ENCODE measurements at regions not wholly inside any gene's neighbourhood (a gene's known extent, or its start where the extent isn't known, plus 50 kb on each side); places are given as distances from the start of the nearest gene placed in this dataset.

- Histone ChIP-seq H3K27me3 (no peaks in the 10 kb centered on the region), H3K36me3 (replicated peaks in 1 of 2) (no peaks in the 10 kb centered on the region), H3K4me3 (no peak overlapping the region), H3K4me1 (replicated peaks in 1 of 2) (no peaks in the 10 kb centered on the region), H3K9me3 (replicated peaks in 1 of 3) (no peaks in the 10 kb centered on the region), H3K27ac (no peak overlapping the region)
- WGBS, 4 donors: 64 to 85% (median 76%) methylated on average over 2 to 8 of the region's 8 CpGs
- no peak for TF ChIP-seq CTCF (IDR thresholded peaks at IDR 0.05)
- TF ChIP-seq POLR2A (IDR thresholded peaks at IDR 0.05): no peak
- DNase-seq: peak in 4 of 7 donors; percentile 1 to 27 (median 4)
- intact Hi-C loops (cut with DNase I): no loop called here
Measured at GRCh38 chr22:49202226-49202625, 625.4 kb downstream of the BRD1 start.

- peak in 5 of 7 donors; percentile 0 to 14 (median 9) for DNase-seq
- TF ChIP-seq POLR2A (IDR thresholded peaks at IDR 0.05): no peak
- TF ChIP-seq CTCF (IDR thresholded peaks at IDR 0.05): no peak
- Histone ChIP-seq H3K27me3 (no peaks in the 10 kb centered on the region), H3K36me3 (replicated peaks in 1 of 2) (no peaks in the 10 kb centered on the region), H3K27ac (no peak overlapping the region), H3K4me3 (no peak overlapping the region), H3K4me1 (replicated peaks in 1 of 2) (no peaks in the 10 kb centered on the region), H3K9me3 (replicated peaks in 1 of 3) (no peaks in the 10 kb centered on the region)
- intact Hi-C loops (cut with DNase I): no loop called here
- WGBS, 4 donors: 74 to 84% (median 80%) methylated on average over 20 to 22 of the region's 22 CpGs
Measured at GRCh38 chr22:49201046-49201970, 626.4 kb downstream of the BRD1 start.

- DNase-seq: peak in 1 of 7 donors; percentile 1
Measured at GRCh38 chr22:49199224-49199623, 628.4 kb downstream of the BRD1 start.

GRCh38 chr22:49198705-49199084 is 629.0 kb downstream of the BRD1 start:
- intact Hi-C loops (cut with DNase I): no loop called here
- Histone ChIP-seq H3K9me3 (replicated peaks in 1 of 3) (no peaks in the 10 kb centered on the region), H3K27ac (no peak overlapping the region), H3K4me1 (replicated peaks in 1 of 2) (no peaks in the 10 kb centered on the region), H3K27me3 (no peaks in the 10 kb centered on the region), H3K36me3 (replicated peaks in 1 of 2) (no peaks in the 10 kb centered on the region), H3K4me3 (no peak overlapping the region)
- peak in 2 of 7 donors; percentile 5 to 38 for DNase-seq
- 56 to 76% (median 64%) methylated on average over 6 of the region's 6 CpGs for WGBS, 4 donors
- TF ChIP-seq CTCF (IDR thresholded peaks at IDR 0.05) (no peak), POLR2A (IDR thresholded peaks at IDR 0.05) (no peak)

More at GRCh38 chr22:49199224-49199623, 628.4 kb downstream of the BRD1 start:
- Histone ChIP-seq H3K27me3 (no peaks in the 10 kb centered on the region), H3K9me3 (replicated peaks in 1 of 3) (no peaks in the 10 kb centered on the region), H3K36me3 (replicated peaks in 1 of 2) (no peaks in the 10 kb centered on the region), H3K27ac (no peak overlapping the region), H3K4me3 (no peak overlapping the region), H3K4me1 (replicated peaks in 1 of 2) (no peaks in the 10 kb centered on the region)
- TF ChIP-seq POLR2A (IDR thresholded peaks at IDR 0.05) (no peak), CTCF (IDR thresholded peaks at IDR 0.05) (no peak)
- WGBS, 4 donors: 60 to 80% (median 66%) methylated on average over 4 to 5 of the region's 5 CpGs
- intact Hi-C loops (cut with DNase I): no loop called here

All from adrenal gland (tissue), 9 donors.